ENCODE measurements at regions not wholly inside any gene's neighbourhood (a gene's known extent, or its start where the extent isn't known, plus 50 kb on each side); places are given as distances from the start of the nearest gene placed in this dataset.

- H3K4me1 Mint-ChIP-seq: peaks cover 29% of the 10 kb centered on the region
- H3K36me3 Mint-ChIP-seq: peaks cover 3% of the 10 kb centered on the region
- no peaks in the 10 kb centered on the region for H3K79me2 ChIP-seq (ENCODE audit: low read depth)
- no peak overlapping the region for H3K27ac ChIP-seq
- H3K27ac Mint-ChIP-seq: no peak overlapping the region
- no peaks in the 10 kb centered on the region for H3K9me3 ChIP-seq (ENCODE audit: low read depth)
- H3K27me3 Mint-ChIP-seq (ENCODE audit: insufficient read depth, low read depth): peaks cover 2% of the 10 kb centered on the region
- H3K4me3 ChIP-seq: no peak overlapping the region
- no peak overlapping the region for H3K4me2 ChIP-seq
- no peak overlapping the region for H2AFZ ChIP-seq (replicated peaks)
- H3K9me3 Mint-ChIP-seq: no peaks in the 10 kb centered on the region
- peaks cover 13% of the 10 kb centered on the region for H3K27me3 ChIP-seq
- H3K9ac ChIP-seq: no peak overlapping the region
- DNase-seq (ENCODE audit: low spot score): no peak
- no peaks in the 10 kb centered on the region for H3K36me3 ChIP-seq
- no peak overlapping the region for H3K4me3 Mint-ChIP-seq
- TF ChIP-seq EZH2phosphoT487 (IDR thresholded peaks at IDR 0.05): no peak
- TF ChIP-seq, protein P1, sequence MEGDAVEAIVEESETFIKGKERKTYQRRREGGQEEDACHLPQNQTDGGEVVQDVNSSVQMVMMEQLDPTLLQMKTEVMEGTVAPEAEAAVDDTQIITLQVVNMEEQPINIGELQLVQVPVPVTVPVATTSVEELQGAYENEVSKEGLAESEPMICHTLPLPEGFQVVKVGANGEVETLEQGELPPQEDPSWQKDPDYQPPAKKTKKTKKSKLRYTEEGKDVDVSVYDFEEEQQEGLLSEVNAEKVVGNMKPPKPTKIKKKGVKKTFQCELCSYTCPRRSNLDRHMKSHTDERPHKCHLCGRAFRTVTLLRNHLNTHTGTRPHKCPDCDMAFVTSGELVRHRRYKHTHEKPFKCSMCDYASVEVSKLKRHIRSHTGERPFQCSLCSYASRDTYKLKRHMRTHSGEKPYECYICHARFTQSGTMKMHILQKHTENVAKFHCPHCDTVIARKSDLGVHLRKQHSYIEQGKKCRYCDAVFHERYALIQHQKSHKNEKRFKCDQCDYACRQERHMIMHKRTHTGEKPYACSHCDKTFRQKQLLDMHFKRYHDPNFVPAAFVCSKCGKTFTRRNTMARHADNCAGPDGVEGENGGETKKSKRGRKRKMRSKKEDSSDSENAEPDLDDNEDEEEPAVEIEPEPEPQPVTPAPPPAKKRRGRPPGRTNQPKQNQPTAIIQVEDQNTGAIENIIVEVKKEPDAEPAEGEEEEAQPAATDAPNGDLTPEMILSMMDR (IDR thresholded peaks at IDR 0.05): no peak
- no peak for TF ChIP-seq EZH2 (IDR thresholded peaks at IDR 0.05)
- H3K4me1 ChIP-seq: peaks cover 8% of the 10 kb centered on the region
- peaks cover 18% of the 10 kb centered on the region for H4K20me1 ChIP-seq (ENCODE audit: low read depth)
- no peaks in the 10 kb centered on the region for H3F3A ChIP-seq (ENCODE audit: low read depth)
Observed at GRCh38 chr1:39087435-39087834, 61.3 kb downstream of the NDUFS5 start.

GRCh38 chr1:39088658-39089057, 62.5 kb downstream of the NDUFS5 start:
- no peaks in the 10 kb centered on the region for H3K9me3 Mint-ChIP-seq
- H3K27me3 ChIP-seq: peaks cover 1% of the 10 kb centered on the region
- no peak overlapping the region for H3K4me3 Mint-ChIP-seq
- peaks cover 28% of the 10 kb centered on the region for H3K4me1 Mint-ChIP-seq
- no peak overlapping the region for H3K27ac ChIP-seq
- H3K27ac Mint-ChIP-seq: no peak overlapping the region
- H2AFZ ChIP-seq (replicated peaks): no peak overlapping the region
- H3K4me3 ChIP-seq: no peak overlapping the region
- peaks cover 7% of the 10 kb centered on the region for H4K20me1 ChIP-seq (ENCODE audit: low read depth)
- TF ChIP-seq, protein P1 (IDR thresholded peaks at IDR 0.05): no peak
- no peak for TF ChIP-seq EZH2 (IDR thresholded peaks at IDR 0.05)
- no peaks in the 10 kb centered on the region for H3K79me2 ChIP-seq (ENCODE audit: low read depth)
- peaks cover 3% of the 10 kb centered on the region for H3K36me3 Mint-ChIP-seq
- no peaks in the 10 kb centered on the region for H3K9me3 ChIP-seq (ENCODE audit: low read depth)
- no peaks in the 10 kb centered on the region for H3F3A ChIP-seq (ENCODE audit: low read depth)
- no peaks in the 10 kb centered on the region for H3K36me3 ChIP-seq
- no peak overlapping the region for H3K9ac ChIP-seq
- H3K27me3 Mint-ChIP-seq (ENCODE audit: insufficient read depth, low read depth): no peaks in the 10 kb centered on the region
- H3K4me2 ChIP-seq: no peak overlapping the region
- H3K4me1 ChIP-seq: peaks cover 4% of the 10 kb centered on the region
- no peak for DNase-seq (ENCODE audit: low spot score)

DNA sequence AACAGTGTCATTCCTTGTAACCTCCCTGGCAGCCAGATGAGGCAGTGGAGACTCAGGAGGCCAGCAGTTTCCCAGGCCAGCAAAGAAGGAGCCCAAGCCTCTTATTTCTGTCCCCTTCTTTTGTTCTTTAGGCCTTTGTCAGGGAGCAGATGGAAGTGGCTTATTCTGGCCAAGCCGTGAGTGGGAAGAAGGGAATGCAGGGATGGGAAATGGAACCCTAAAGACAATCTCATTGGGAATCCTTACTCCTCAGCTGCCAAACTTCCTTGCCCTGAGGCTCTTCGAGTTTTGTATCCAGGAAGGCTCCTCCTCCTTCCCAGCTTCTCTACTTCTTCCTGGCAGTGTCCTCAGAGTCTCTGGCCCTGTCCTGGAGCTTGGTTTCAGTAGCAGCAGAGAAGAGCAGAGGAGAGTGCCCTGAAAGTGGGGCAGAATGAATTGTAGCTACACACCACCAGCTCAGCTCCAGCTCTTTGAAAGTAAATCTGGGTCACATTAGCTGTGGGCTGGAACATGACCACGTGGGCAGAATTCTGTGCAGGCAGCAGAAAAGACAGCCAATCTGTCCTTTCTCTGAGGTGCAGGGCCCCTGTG, 63.9 kb downstream of the NDUFS5 start:
- no peaks in the 10 kb centered on the region for H3K27me3 ChIP-seq
- peak; percentile 75 for DNase-seq (ENCODE audit: low spot score)
- no peak overlapping the region for H2AFZ ChIP-seq (replicated peaks)

More for the DNA sequence above, 63.9 kb downstream of the NDUFS5 start:
- Mint-ChIP-seq H3K27me3 (ENCODE audit: insufficient read depth, low read depth) (no peaks in the 10 kb centered on the region), H3K27ac (no peak overlapping the region), H3K36me3 (peaks cover 3% of the 10 kb centered on the region), H3K4me1 (peaks cover 28% of the 10 kb centered on the region), H3K9me3 (no peaks in the 10 kb centered on the region), H3K4me3 (no peak overlapping the region)
- no peaks in the 10 kb centered on the region for H3K9me3 ChIP-seq (ENCODE audit: low read depth)
- H3K4me1 ChIP-seq: peaks cover 4% of the 10 kb centered on the region
- TF ChIP-seq, protein P1 (IDR thresholded peaks at IDR 0.05): peak; percentile 26
- no peak for TF ChIP-seq EZH2phosphoT487 (IDR thresholded peaks at IDR 0.05)
- peak overlapping the region; percentile 3 for H3K4me2 ChIP-seq
- no peaks in the 10 kb centered on the region for H4K20me1 ChIP-seq (ENCODE audit: low read depth)
- peak overlapping the region; percentile 76 for H3K27ac ChIP-seq
- H3K4me3 ChIP-seq: no peak overlapping the region
- no peaks in the 10 kb centered on the region for H3K36me3 ChIP-seq
- H3K79me2 ChIP-seq (ENCODE audit: low read depth): no peaks in the 10 kb centered on the region
- H3K9ac ChIP-seq: no peak overlapping the region
- H3F3A ChIP-seq (ENCODE audit: low read depth): no peaks in the 10 kb centered on the region
